ENCODE measurements at regions not wholly inside any gene's neighbourhood (a gene's known extent, or its start where the extent isn't known, plus 50 kb on each side); places are given as distances from the start of the nearest gene placed in this dataset.

GRCh38 chr1:234972411-234973191 lies 156.0 kb downstream of the TOMM20 start:
- peak overlapping the region; percentile 20 to 97 (median 80) for H3K4me2 ChIP-seq
- H3K9me3 ChIP-seq (replicated peaks in 1 of 11), result peaks cover 0 to 4% (median 0%) of the 10 kb centered on the region in 11 experiments; a peak in 5 of 22 replicates
- no peak overlapping the region for H3K4me3 ChIP-seq
- H3K27me3 ChIP-seq, result no peaks in the 10 kb centered on the region
- TF ChIP-seq Cebpa-rat (IDR thresholded peaks at IDR 0.05), result no peak
- peak overlapping the region in 9 of 11 experiments; percentile 47 to 100 (median 97); a peak in 17 of 22 replicates for H3K27ac ChIP-seq
- H3K9ac ChIP-seq, result peak overlapping the region in 1 of 11 experiments; percentile 0; a peak in 1 of 22 replicates
- peaks cover 0 to 21% (median 0%) of the 10 kb centered on the region in 11 experiments; a peak in 4 of 22 replicates for H3K36me3 ChIP-seq
- no peaks in the 10 kb centered on the region for H4K20me1 ChIP-seq
- peaks cover 88 to 100% (median 96%) of the 10 kb centered on the region in 10 experiments for H3K4me1 ChIP-seq

GRCh38 chr1:234971586-234972297 lies 156.9 kb downstream of the TOMM20 start:
- peak overlapping the region; percentile 51 to 73 (median 69); a peak in 18 of 22 replicates for H3K9ac ChIP-seq
- peak overlapping the region; percentile 55 to 100 (median 97); a peak in 21 of 22 replicates for H3K27ac ChIP-seq
- peaks cover 0 to 21% (median 0%) of the 10 kb centered on the region in 11 experiments; a peak in 4 of 22 replicates for H3K36me3 ChIP-seq
- peak overlapping the region; percentile 61 to 97 (median 85) for H3K4me2 ChIP-seq
- H4K20me1 ChIP-seq, result no peaks in the 10 kb centered on the region
- no peak overlapping the region for H3K4me3 ChIP-seq
- no peak for TF ChIP-seq Cebpa-rat (IDR thresholded peaks at IDR 0.05)
- peaks cover 84 to 100% (median 93%) of the 10 kb centered on the region in 10 experiments for H3K4me1 ChIP-seq
- no peaks in the 10 kb centered on the region for H3K27me3 ChIP-seq
- H3K9me3 ChIP-seq (replicated peaks in 1 of 11), result peaks cover 0 to 4% (median 0%) of the 10 kb centered on the region in 11 experiments; a peak in 5 of 22 replicates

GRCh38 chr1:234970731-234971476 lies 157.7 kb downstream of the TOMM20 start:
- H3K4me2 ChIP-seq, result peak overlapping the region; percentile 61 to 97 (median 85)
- TF ChIP-seq Cebpa-rat (IDR thresholded peaks at IDR 0.05), result no peak

GRCh38 chr1:234970401-234970730 lies 158.3 kb downstream of the TOMM20 start:
- Histone ChIP-seq H3K4me2 (peak overlapping the region; percentile 61 to 97 (median 85)), H3K9ac (peak overlapping the region; percentile 51 to 73 (median 69); a peak in 20 of 22 replicates), H3K27ac (peak overlapping the region; percentile 55 to 100 (median 79); a peak in 21 of 22 replicates), H3K9me3 (replicated peaks in 1 of 11) (peaks cover 0 to 4% (median 0%) of the 10 kb centered on the region in 11 experiments; a peak in 5 of 22 replicates), H4K20me1 (no peaks in the 10 kb centered on the region), H3K4me1 (peaks cover 84 to 100% (median 93%) of the 10 kb centered on the region in 10 experiments), H3K27me3 (no peaks in the 10 kb centered on the region), H3K4me3 (peak overlapping the region in 1 of 10 experiments; percentile 14; a peak in 1 of 20 replicates), H3K36me3 (peaks cover 0 to 9% (median 0%) of the 10 kb centered on the region in 11 experiments; a peak in 3 of 22 replicates)
- TF ChIP-seq Cebpa-rat (IDR thresholded peaks at IDR 0.05), result no peak

More at GRCh38 chr1:234970731-234971476, 157.7 kb downstream of the TOMM20 start:
- Histone ChIP-seq H3K36me3 (peaks cover 0 to 15% (median 0%) of the 10 kb centered on the region in 11 experiments; a peak in 4 of 22 replicates), H3K4me3 (peak overlapping the region in 1 of 10 experiments; percentile 14; a peak in 1 of 20 replicates), H3K9me3 (replicated peaks in 1 of 11) (peaks cover 0 to 4% (median 0%) of the 10 kb centered on the region in 11 experiments; a peak in 5 of 22 replicates), H3K4me1 (peaks cover 84 to 100% (median 93%) of the 10 kb centered on the region in 10 experiments), H3K27ac (peak overlapping the region; percentile 55 to 100 (median 79); a peak in 21 of 22 replicates), H4K20me1 (no peaks in the 10 kb centered on the region), H3K27me3 (no peaks in the 10 kb centered on the region), H3K9ac (peak overlapping the region; percentile 51 to 73 (median 69); a peak in 21 of 22 replicates)

- H3K4me1 ChIP-seq, result peaks cover 84 to 100% (median 93%) of the 10 kb centered on the region in 10 experiments
- H3K9me3 ChIP-seq (replicated peaks in 1 of 11), result peaks cover 0 to 4% (median 0%) of the 10 kb centered on the region in 11 experiments; a peak in 5 of 22 replicates
- peak overlapping the region in 4 of 10 experiments; percentile 7 to 45 (median 36); a peak in 7 of 20 replicates for H3K4me3 ChIP-seq
- peak overlapping the region; percentile 51 to 73 (median 67); a peak in 20 of 22 replicates for H3K9ac ChIP-seq
- peak overlapping the region; percentile 37 to 100 (median 79); a peak in 21 of 22 replicates for H3K27ac ChIP-seq
- H3K27me3 ChIP-seq, result no peaks in the 10 kb centered on the region
- no peak for TF ChIP-seq Cebpa-rat (IDR thresholded peaks at IDR 0.05)
- peaks cover 0 to 7% (median 0%) of the 10 kb centered on the region in 11 experiments; a peak in 2 of 22 replicates for H3K36me3 ChIP-seq
- peak overlapping the region; percentile 61 to 97 (median 85) for H3K4me2 ChIP-seq
- no peaks in the 10 kb centered on the region for H4K20me1 ChIP-seq
Measured at GRCh38 chr1:234969581-234970400, 158.8 kb downstream of the TOMM20 start.

GRCh38 chr1:234969011-234969441 lies 159.6 kb downstream of the TOMM20 start:
- Histone ChIP-seq H3K4me1 (peaks cover 87 to 100% (median 93%) of the 10 kb centered on the region in 10 experiments), H3K4me2 (peak overlapping the region; percentile 61 to 97 (median 85))

GRCh38 chr1:234968451-234968850 lies 160.2 kb downstream of the TOMM20 start:
- H3K4me3 ChIP-seq, result no peak overlapping the region
- peak overlapping the region in 10 of 11 experiments; percentile 64 to 100 (median 88); a peak in 20 of 22 replicates for H3K27ac ChIP-seq
- H3K9me3 ChIP-seq (replicated peaks in 1 of 11), result peaks cover 0 to 4% (median 0%) of the 10 kb centered on the region in 11 experiments; a peak in 5 of 22 replicates
- H3K27me3 ChIP-seq, result no peaks in the 10 kb centered on the region
- no peaks in the 10 kb centered on the region for H4K20me1 ChIP-seq
- H3K4me2 ChIP-seq, result peak overlapping the region; percentile 61 to 97 (median 85); a peak in 21 of 22 replicates
- H3K36me3 ChIP-seq, result peaks cover 0 to 7% (median 0%) of the 10 kb centered on the region in 11 experiments; a peak in 2 of 22 replicates
- H3K9ac ChIP-seq, result peak overlapping the region in 2 of 11 experiments; percentile 51 to 71; a peak in 1 of 22 replicates
- peaks cover 87 to 100% (median 93%) of the 10 kb centered on the region in 10 experiments for H3K4me1 ChIP-seq
- no peak for TF ChIP-seq Cebpa-rat (IDR thresholded peaks at IDR 0.05)

More at GRCh38 chr1:234969011-234969441, 159.6 kb downstream of the TOMM20 start:
- no peaks in the 10 kb centered on the region for H4K20me1 ChIP-seq
- TF ChIP-seq Cebpa-rat (IDR thresholded peaks at IDR 0.05), result no peak
- H3K9me3 ChIP-seq (replicated peaks in 1 of 11), result peaks cover 0 to 4% (median 0%) of the 10 kb centered on the region in 11 experiments; a peak in 5 of 22 replicates
- H3K27me3 ChIP-seq, result no peaks in the 10 kb centered on the region
- peaks cover 0 to 7% (median 0%) of the 10 kb centered on the region in 11 experiments; a peak in 2 of 22 replicates for H3K36me3 ChIP-seq
- peak overlapping the region in 4 of 11 experiments; percentile 51 to 71 (median 65); a peak in 8 of 22 replicates for H3K9ac ChIP-seq
- no peak overlapping the region for H3K4me3 ChIP-seq
- H3K27ac ChIP-seq, result peak overlapping the region in 10 of 11 experiments; percentile 64 to 100 (median 88); a peak in 19 of 22 replicates
